HEK293 (cell line): ENCODE measurements at regions not wholly inside any gene's neighbourhood (a gene's known extent, or its start where the extent isn't known, plus 50 kb on each side); places are given as distances from the start of the nearest gene placed in this dataset.

Experiments
- CTCF ChIA-PET: fragments of 350-600 bp; formaldehyde crosslinking; extraction: SDS; loops from one replicate; lab custom pipeline; 2021; ENCODE audit warnings: antibody characterized with exemption; lab: Yijun Ruan, JAX
- POLR2A ChIA-PET: fragments of 300-600 bp; formaldehyde crosslinking; extraction: SDS; loops from one replicate; lab custom pipeline; 2020; ENCODE audit warnings: antibody characterized with exemption, inconsistent platforms; lab: Yijun Ruan, JAX
- H3K27ac ChIP-seq: fragments of 200-500 bp; sonication (Bioruptor generic); 2 replicates; pipeline ENCODE4 v1.5.1; 2014; ENCODE audit warnings: low read depth, low read length, control low read depth, inconsistent platforms; ENCODE audit errors: extremely low read depth
- H3K36me3 ChIP-seq, 2 experiments: fragments of 200-500 bp in 1 of 2; sonication (Bioruptor generic) in 1 of 2; 1 replicate in 1 of 2; 2 replicates in 1 of 2; pipeline ENCODE4 v1.5.1; 2014 to 2017; ENCODE audit warnings: inconsistent platforms in 2 of 2, low read length in 2 of 2; ENCODE audit not compliant: control insufficient read depth in 2 of 2, insufficient read depth in 1 of 2
- H3K4me1 ChIP-seq: fragments of 200-500 bp; sonication (Bioruptor generic); 2 replicates; pipeline ENCODE4 v1.5.1; 2014; ENCODE audit warnings: mild to moderate bottlenecking, low read length, inconsistent platforms; ENCODE audit not compliant: control insufficient read depth, insufficient read depth
- H3K4me3 ChIP-seq: 2 replicates; pipeline ENCODE4 v1.5.1; 2011; ENCODE audit warnings: low read depth, mild to moderate bottlenecking, control low read depth, low read length, moderate library complexity
- H3K9me3 ChIP-seq: fragments of 200-500 bp; sonication (Bioruptor generic); 2 replicates; pipeline ENCODE4 v1.5.1; 2014; ENCODE audit warnings: low read depth, low read length, inconsistent platforms; ENCODE audit not compliant: control insufficient read depth, insufficient read depth
- BCL11A ChIP-seq: fragments of 450-650 bp; formaldehyde crosslinking; IDR thresholded peaks from 2 replicates; pipeline ENCODE4 v1.5.1; 2016; ENCODE audit warnings: low read depth, missing biosample characterization, missing genetic modification characterization
- OVOL3 ChIP-seq: fragments of 450-650 bp; formaldehyde crosslinking; IDR thresholded peaks from 2 replicates; pipeline ENCODE4 v1.5.1; 2016; ENCODE audit warnings: missing biosample characterization, missing genetic modification characterization
- SALL2 ChIP-seq: fragments of 450-650 bp; formaldehyde crosslinking; IDR thresholded peaks from 2 replicates; pipeline ENCODE4 v1.5.0; 2017; ENCODE audit warnings: missing biosample characterization, mild to moderate bottlenecking, missing genetic modification characterization, borderline replicate concordance
- ZNF112 ChIP-seq: fragments of 450-650 bp; formaldehyde crosslinking; IDR thresholded peaks from 2 replicates; pipeline ENCODE4 v1.5.0; 2017; ENCODE audit warnings: missing biosample characterization, missing genetic modification characterization
- ZNF175 ChIP-seq: fragments of 450-650 bp; formaldehyde crosslinking; IDR thresholded peaks from 2 replicates; pipeline ENCODE4 v1.5.1; 2016; ENCODE audit warnings: missing biosample characterization, missing genetic modification characterization
- ZNF23 ChIP-seq: fragments of 450-650 bp; formaldehyde crosslinking; IDR thresholded peaks from 2 replicates; pipeline ENCODE4 v1.5.1; 2016; ENCODE audit warnings: missing biosample characterization, missing genetic modification characterization, borderline replicate concordance
- ZNF266 ChIP-seq: fragments of 450-650 bp; formaldehyde crosslinking; IDR thresholded peaks from 2 replicates; pipeline ENCODE4 v1.5.1; 2016; ENCODE audit warnings: missing biosample characterization, missing genetic modification characterization, low read depth
- ZNF391 ChIP-seq: fragments of 450-650 bp; formaldehyde crosslinking; IDR thresholded peaks from 2 replicates; pipeline ENCODE4 v1.5.1; 2016; ENCODE audit warnings: low read depth, missing biosample characterization, missing genetic modification characterization, borderline replicate concordance
- ZNF501 ChIP-seq: fragments of 450-650 bp; formaldehyde crosslinking; IDR thresholded peaks from 2 replicates; pipeline ENCODE4 v1.5.1; 2016; ENCODE audit warnings: missing biosample characterization, missing genetic modification characterization
- ZNF521 ChIP-seq: fragments of 450-650 bp; formaldehyde crosslinking; IDR thresholded peaks from 2 replicates; pipeline ENCODE4 v1.5.1; 2017; ENCODE audit warnings: missing biosample characterization, mild to moderate bottlenecking, missing genetic modification characterization
- ZNF626 ChIP-seq: fragments of 450-650 bp; sonication (Bioruptor Pico); formaldehyde crosslinking; IDR thresholded peaks from 2 replicates; pipeline ENCODE4 v1.5.1; 2018; ENCODE audit warnings: missing biosample characterization, missing genetic modification characterization, inconsistent platforms
- ZNF792 ChIP-seq: fragments of 450-650 bp; formaldehyde crosslinking; IDR thresholded peaks from 2 replicates; pipeline ENCODE4 v1.5.1; 2016; ENCODE audit warnings: missing biosample characterization, missing genetic modification characterization
- ZSCAN23 ChIP-seq: fragments of 450-650 bp; formaldehyde crosslinking; IDR thresholded peaks from 2 replicates; pipeline ENCODE4 v1.5.1; 2016; ENCODE audit warnings: missing biosample characterization, missing genetic modification characterization
- TF ChIP-seq, protein P1 (sequence below): fragments of 450-650 bp; formaldehyde crosslinking; IDR thresholded peaks from 2 replicates; pipeline ENCODE4 v1.5.1; 2016; ENCODE audit warnings: missing biosample characterization, missing genetic modification characterization
- TF ChIP-seq, protein P2 (sequence below): fragments of 450-650 bp; formaldehyde crosslinking; IDR thresholded peaks from 2 replicates; pipeline ENCODE4 v1.5.1; 2016; ENCODE audit warnings: missing biosample characterization, missing genetic modification characterization, borderline replicate concordance
- TF ChIP-seq, protein P3 (sequence below): fragments of 450-650 bp; formaldehyde crosslinking; IDR thresholded peaks from 2 replicates; pipeline ENCODE4 v1.5.1; 2017; ENCODE audit warnings: missing biosample characterization, missing genetic modification characterization
- TF ChIP-seq, protein P4 (sequence below): fragments of 450-650 bp; formaldehyde crosslinking; IDR thresholded peaks from 2 replicates; pipeline ENCODE4 v1.5.1; 2017; ENCODE audit warnings: missing biosample characterization, missing genetic modification characterization
- TF ChIP-seq, protein P5 (sequence below): fragments of 450-650 bp; formaldehyde crosslinking; IDR thresholded peaks from 2 replicates; pipeline ENCODE4 v1.5.1; 2016; ENCODE audit warnings: missing biosample characterization, missing genetic modification characterization

DNA sequence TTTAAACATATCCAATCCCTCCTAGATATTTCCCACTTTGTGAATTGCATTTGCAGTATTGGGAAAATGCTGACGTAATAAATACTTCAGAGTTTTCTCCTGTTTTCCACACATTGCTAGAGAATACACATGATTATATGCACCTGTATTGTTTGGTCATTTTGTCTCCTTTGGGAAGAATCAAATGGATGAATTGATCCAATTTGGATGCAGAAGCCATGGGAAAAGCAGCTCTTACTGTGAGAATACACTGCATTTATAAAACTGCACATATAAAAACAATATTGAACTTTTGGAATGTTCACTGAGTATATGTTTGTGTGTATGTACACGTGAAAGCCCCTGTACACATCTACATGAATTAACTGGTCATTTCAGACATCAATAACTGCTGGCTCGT lies 306.6 kb upstream of the LYPLAL1 start:
- POLR2A ChIA-PET, result no interaction called here
- Histone ChIP-seq H3K4me1 (no peaks in the 10 kb centered on the region), H3K4me3 (no peak overlapping the region), H3K36me3 (no peaks in the 10 kb centered on the region), H3K27ac (no peak overlapping the region), H3K9me3 (no peaks in the 10 kb centered on the region)
- CTCF ChIA-PET, result no interaction called here
- TF ChIP-seq, protein P1, sequence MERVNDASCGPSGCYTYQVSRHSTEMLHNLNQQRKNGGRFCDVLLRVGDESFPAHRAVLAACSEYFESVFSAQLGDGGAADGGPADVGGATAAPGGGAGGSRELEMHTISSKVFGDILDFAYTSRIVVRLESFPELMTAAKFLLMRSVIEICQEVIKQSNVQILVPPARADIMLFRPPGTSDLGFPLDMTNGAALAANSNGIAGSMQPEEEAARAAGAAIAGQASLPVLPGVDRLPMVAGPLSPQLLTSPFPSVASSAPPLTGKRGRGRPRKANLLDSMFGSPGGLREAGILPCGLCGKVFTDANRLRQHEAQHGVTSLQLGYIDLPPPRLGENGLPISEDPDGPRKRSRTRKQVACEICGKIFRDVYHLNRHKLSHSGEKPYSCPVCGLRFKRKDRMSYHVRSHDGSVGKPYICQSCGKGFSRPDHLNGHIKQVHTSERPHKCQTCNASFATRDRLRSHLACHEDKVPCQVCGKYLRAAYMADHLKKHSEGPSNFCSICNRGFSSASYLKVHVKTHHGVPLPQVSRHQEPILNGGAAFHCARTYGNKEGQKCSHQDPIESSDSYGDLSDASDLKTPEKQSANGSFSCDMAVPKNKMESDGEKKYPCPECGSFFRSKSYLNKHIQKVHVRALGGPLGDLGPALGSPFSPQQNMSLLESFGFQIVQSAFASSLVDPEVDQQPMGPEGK (tag by site-specific recombination), result no peak
- no peak for TF ChIP-seq ZNF501
- TF ChIP-seq, protein P2, sequence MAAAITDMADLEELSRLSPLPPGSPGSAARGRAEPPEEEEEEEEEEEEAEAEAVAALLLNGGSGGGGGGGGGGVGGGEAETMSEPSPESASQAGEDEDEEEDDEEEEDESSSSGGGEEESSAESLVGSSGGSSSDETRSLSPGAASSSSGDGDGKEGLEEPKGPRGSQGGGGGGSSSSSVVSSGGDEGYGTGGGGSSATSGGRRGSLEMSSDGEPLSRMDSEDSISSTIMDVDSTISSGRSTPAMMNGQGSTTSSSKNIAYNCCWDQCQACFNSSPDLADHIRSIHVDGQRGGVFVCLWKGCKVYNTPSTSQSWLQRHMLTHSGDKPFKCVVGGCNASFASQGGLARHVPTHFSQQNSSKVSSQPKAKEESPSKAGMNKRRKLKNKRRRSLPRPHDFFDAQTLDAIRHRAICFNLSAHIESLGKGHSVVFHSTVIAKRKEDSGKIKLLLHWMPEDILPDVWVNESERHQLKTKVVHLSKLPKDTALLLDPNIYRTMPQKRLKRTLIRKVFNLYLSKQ (tag by site-specific recombination), result no peak
- no peak for TF ChIP-seq ZNF112 (tag by site-specific recombination)
- TF ChIP-seq ZNF391 (tag by site-specific recombination), result no peak
- no peak for TF ChIP-seq ZNF175 (tag by site-specific recombination)
- TF ChIP-seq, protein P3, sequence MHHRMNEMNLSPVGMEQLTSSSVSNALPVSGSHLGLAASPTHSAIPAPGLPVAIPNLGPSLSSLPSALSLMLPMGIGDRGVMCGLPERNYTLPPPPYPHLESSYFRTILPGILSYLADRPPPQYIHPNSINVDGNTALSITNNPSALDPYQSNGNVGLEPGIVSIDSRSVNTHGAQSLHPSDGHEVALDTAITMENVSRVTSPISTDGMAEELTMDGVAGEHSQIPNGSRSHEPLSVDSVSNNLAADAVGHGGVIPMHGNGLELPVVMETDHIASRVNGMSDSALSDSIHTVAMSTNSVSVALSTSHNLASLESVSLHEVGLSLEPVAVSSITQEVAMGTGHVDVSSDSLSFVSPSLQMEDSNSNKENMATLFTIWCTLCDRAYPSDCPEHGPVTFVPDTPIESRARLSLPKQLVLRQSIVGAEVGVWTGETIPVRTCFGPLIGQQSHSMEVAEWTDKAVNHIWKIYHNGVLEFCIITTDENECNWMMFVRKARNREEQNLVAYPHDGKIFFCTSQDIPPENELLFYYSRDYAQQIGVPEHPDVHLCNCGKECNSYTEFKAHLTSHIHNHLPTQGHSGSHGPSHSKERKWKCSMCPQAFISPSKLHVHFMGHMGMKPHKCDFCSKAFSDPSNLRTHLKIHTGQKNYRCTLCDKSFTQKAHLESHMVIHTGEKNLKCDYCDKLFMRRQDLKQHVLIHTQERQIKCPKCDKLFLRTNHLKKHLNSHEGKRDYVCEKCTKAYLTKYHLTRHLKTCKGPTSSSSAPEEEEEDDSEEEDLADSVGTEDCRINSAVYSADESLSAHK (tag by site-specific recombination), result no peak
- TF ChIP-seq ZNF792 (tag by site-specific recombination), result no peak
- TF ChIP-seq ZNF521 (tag by site-specific recombination), result no peak
- no peak for TF ChIP-seq ZNF626 (tag by site-specific recombination)
- no peak for TF ChIP-seq ZNF23
- TF ChIP-seq SALL2 (tag by site-specific recombination), result no peak
- TF ChIP-seq, protein P4, sequence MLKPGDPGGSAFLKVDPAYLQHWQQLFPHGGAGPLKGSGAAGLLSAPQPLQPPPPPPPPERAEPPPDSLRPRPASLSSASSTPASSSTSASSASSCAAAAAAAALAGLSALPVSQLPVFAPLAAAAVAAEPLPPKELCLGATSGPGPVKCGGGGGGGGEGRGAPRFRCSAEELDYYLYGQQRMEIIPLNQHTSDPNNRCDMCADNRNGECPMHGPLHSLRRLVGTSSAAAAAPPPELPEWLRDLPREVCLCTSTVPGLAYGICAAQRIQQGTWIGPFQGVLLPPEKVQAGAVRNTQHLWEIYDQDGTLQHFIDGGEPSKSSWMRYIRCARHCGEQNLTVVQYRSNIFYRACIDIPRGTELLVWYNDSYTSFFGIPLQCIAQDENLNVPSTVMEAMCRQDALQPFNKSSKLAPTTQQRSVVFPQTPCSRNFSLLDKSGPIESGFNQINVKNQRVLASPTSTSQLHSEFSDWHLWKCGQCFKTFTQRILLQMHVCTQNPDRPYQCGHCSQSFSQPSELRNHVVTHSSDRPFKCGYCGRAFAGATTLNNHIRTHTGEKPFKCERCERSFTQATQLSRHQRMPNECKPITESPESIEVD, result no peak
- TF ChIP-seq OVOL3 (tag by site-specific recombination), result no peak
- TF ChIP-seq ZSCAN23 (tag by site-specific recombination), result no peak
- TF ChIP-seq, protein P5, sequence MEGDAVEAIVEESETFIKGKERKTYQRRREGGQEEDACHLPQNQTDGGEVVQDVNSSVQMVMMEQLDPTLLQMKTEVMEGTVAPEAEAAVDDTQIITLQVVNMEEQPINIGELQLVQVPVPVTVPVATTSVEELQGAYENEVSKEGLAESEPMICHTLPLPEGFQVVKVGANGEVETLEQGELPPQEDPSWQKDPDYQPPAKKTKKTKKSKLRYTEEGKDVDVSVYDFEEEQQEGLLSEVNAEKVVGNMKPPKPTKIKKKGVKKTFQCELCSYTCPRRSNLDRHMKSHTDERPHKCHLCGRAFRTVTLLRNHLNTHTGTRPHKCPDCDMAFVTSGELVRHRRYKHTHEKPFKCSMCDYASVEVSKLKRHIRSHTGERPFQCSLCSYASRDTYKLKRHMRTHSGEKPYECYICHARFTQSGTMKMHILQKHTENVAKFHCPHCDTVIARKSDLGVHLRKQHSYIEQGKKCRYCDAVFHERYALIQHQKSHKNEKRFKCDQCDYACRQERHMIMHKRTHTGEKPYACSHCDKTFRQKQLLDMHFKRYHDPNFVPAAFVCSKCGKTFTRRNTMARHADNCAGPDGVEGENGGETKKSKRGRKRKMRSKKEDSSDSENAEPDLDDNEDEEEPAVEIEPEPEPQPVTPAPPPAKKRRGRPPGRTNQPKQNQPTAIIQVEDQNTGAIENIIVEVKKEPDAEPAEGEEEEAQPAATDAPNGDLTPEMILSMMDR, result no peak
- TF ChIP-seq BCL11A (tag by site-specific recombination), result no peak
- no peak for TF ChIP-seq ZNF266 (tag by site-specific recombination)
